Keratinocyte (primary cell): ENCODE measurements at regions not wholly inside any gene's neighbourhood (a gene's known extent, or its start where the extent isn't known, plus 50 kb on each side); places are given as distances from the start of the nearest gene placed in this dataset.
A peak's percentile ranks its signal among the peaks of the same experiment; 100 is the strongest.

Source experiments
- EZH2 ChIP-seq: IDR thresholded peaks from one replicate; pipeline ENCODE4 v1.6.1; 2012; ENCODE audit warnings: inconsistent platforms, mild to moderate bottlenecking, low read length, moderate library complexity
- TF ChIP-seq, protein P1 (sequence below), 3 experiments: IDR thresholded peaks in 1 of 3; conservative IDR thresholded peaks in 1 of 3; optimal IDR thresholded peaks in 1 of 3; 2 replicates in 2 of 3; 3 replicates in 1 of 3; pipeline versions ENCODE3 to v1.5.1; 2011; ENCODE audit warnings: low read length in 3 of 3, mild to moderate bottlenecking in 3 of 3, moderate library complexity in 2 of 3, control low read depth in 1 of 3, inconsistent platforms in 1 of 3; ENCODE audit not compliant: insufficient read depth in 2 of 3; ENCODE audit errors: extremely low read depth in 1 of 3

DNA sequence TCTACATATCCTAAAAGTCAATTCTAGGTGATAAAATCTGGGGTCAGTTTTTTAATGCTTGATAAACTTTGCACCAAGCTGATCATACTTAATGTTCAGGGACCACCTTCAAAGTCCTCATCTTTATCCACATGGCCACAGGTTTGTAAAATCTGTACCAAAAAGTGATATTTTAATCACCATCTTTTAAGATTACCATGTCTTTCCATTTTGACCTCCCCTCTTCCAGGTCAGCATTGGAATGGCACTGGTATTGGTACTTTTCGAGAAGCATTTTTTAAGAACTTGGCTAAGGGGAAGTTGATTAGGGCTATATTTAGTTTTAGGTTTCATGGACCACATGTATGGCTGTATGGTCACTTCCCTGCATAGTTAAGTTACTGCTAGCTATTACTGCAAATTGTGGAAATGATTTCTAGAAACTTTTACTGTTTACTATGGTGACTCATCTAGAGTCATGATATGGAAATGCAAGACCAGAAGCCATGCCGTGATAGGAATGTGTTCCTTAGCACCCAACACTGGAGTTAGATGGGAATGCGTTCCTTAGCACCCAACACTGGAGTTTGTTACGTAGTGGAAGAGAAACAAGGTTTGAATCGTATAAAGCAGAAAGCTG, 50.8 kb upstream of the ABLIM1 start:
- TF ChIP-seq, protein P1, sequence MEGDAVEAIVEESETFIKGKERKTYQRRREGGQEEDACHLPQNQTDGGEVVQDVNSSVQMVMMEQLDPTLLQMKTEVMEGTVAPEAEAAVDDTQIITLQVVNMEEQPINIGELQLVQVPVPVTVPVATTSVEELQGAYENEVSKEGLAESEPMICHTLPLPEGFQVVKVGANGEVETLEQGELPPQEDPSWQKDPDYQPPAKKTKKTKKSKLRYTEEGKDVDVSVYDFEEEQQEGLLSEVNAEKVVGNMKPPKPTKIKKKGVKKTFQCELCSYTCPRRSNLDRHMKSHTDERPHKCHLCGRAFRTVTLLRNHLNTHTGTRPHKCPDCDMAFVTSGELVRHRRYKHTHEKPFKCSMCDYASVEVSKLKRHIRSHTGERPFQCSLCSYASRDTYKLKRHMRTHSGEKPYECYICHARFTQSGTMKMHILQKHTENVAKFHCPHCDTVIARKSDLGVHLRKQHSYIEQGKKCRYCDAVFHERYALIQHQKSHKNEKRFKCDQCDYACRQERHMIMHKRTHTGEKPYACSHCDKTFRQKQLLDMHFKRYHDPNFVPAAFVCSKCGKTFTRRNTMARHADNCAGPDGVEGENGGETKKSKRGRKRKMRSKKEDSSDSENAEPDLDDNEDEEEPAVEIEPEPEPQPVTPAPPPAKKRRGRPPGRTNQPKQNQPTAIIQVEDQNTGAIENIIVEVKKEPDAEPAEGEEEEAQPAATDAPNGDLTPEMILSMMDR (optimal IDR thresholded peaks at IDR 0.05 in 1 of 3, IDR thresholded peaks at IDR 0.05 in 1 of 3, conservative IDR thresholded peaks at IDR 0.05 in 1 of 3; ENCODE audit: extremely low read depth in 1 of 3, insufficient read depth in 2 of 3, low read length in 3 of 3): peak in 2 of 3 experiments; percentile 5 to 10
- TF ChIP-seq EZH2: no peak
